ENCODE measurements at regions not wholly inside any gene's neighbourhood (a gene's known extent, or its start where the extent isn't known, plus 50 kb on each side); places are given as distances from the start of the nearest gene placed in this dataset.

DNA sequence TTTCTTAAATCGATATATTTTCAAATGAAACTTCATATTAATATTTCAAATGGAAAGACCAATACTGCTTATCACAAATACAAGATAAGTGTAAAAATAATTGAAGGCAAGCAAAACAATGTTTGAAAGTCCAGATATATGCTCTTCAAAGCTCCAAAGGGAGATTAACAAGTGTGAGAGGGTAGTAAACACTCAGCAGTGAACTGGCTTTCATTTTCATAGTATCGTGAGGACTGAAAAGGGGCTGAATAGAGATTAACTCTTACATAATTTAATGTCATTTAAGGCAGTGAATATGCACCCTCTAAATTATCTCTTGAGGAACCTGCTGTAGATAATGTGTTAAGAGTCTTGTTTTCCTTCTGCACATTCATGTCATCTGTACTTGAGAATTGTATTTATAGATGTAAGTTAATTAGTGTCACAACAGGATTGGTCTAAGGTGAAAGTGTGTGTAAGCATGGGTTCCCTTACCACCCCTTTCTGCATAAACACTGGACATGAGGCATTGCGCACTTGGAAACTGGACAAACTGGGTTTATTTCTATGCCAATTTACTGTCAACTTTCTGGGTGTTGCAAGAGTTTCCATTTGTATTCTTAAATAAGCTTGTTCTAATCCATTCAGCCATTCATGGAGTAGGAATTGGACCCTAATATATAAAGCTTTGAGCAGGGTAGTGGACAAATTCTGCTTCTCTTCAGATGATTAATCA lies 76.7 kb upstream of the SESTD1 start:
- TF ChIP-seq, protein P1, sequence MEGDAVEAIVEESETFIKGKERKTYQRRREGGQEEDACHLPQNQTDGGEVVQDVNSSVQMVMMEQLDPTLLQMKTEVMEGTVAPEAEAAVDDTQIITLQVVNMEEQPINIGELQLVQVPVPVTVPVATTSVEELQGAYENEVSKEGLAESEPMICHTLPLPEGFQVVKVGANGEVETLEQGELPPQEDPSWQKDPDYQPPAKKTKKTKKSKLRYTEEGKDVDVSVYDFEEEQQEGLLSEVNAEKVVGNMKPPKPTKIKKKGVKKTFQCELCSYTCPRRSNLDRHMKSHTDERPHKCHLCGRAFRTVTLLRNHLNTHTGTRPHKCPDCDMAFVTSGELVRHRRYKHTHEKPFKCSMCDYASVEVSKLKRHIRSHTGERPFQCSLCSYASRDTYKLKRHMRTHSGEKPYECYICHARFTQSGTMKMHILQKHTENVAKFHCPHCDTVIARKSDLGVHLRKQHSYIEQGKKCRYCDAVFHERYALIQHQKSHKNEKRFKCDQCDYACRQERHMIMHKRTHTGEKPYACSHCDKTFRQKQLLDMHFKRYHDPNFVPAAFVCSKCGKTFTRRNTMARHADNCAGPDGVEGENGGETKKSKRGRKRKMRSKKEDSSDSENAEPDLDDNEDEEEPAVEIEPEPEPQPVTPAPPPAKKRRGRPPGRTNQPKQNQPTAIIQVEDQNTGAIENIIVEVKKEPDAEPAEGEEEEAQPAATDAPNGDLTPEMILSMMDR (conservative IDR thresholded peaks at IDR 0.05; ENCODE audit: low read length), result no peak
- no peak for TF ChIP-seq EZH2phosphoT487 (IDR thresholded peaks at IDR 0.05; ENCODE audit: borderline replicate concordance)

All from Loucy (cell line).